ENCODE measurements at regions not wholly inside any gene's neighbourhood (a gene's known extent, or its start where the extent isn't known, plus 50 kb on each side); places are given as distances from the start of the nearest gene placed in this dataset.

GRCh38 chr11:80841675-80842074 lies 1400.8 kb upstream of the TENM4 start:
- Histone ChIP-seq H3K4me1 (ENCODE audit: control insufficient read depth in 3 of 3, insufficient read depth in 3 of 3, low read length in 3 of 3) (no peaks in the 10 kb centered on the region), H3K27me3 (ENCODE audit: control insufficient read depth in 3 of 3, insufficient read depth in 3 of 3, low read length in 3 of 3) (no peaks in the 10 kb centered on the region), H3K9me3 (ENCODE audit: control insufficient read depth in 3 of 3, low read length in 3 of 3) (no peaks in the 10 kb centered on the region), H3K36me3 (ENCODE audit: control insufficient read depth in 3 of 3, insufficient read depth in 3 of 3, low read length in 3 of 3) (no peaks in the 10 kb centered on the region), H3K4me3 (ENCODE audit: low read length in 3 of 3) (no peak overlapping the region), H3K27ac (ENCODE audit: low read depth, low read length) (no peak overlapping the region), H3K9ac (ENCODE audit: low read depth in 1 of 3, low read length in 3 of 3) (no peak overlapping the region)

- Histone ChIP-seq H3K9ac (ENCODE audit: low read depth in 1 of 3, low read length in 3 of 3) (no peak overlapping the region), H3K36me3 (ENCODE audit: control insufficient read depth in 3 of 3, insufficient read depth in 3 of 3, low read length in 3 of 3) (no peaks in the 10 kb centered on the region), H3K4me1 (ENCODE audit: control insufficient read depth in 3 of 3, insufficient read depth in 3 of 3, low read length in 3 of 3) (no peaks in the 10 kb centered on the region), H3K27ac (ENCODE audit: low read depth, low read length) (no peak overlapping the region), H3K27me3 (ENCODE audit: control insufficient read depth in 3 of 3, insufficient read depth in 3 of 3, low read length in 3 of 3) (no peaks in the 10 kb centered on the region), H3K4me3 (ENCODE audit: low read length in 3 of 3) (no peak overlapping the region), H3K9me3 (ENCODE audit: control insufficient read depth in 3 of 3, low read length in 3 of 3) (no peaks in the 10 kb centered on the region)
Measured at GRCh38 chr11:80838153-80838552, 1397.3 kb upstream of the TENM4 start.

GRCh38 chr11:80837051-80837450 lies 1396.2 kb upstream of the TENM4 start:
- H3K4me3 ChIP-seq (ENCODE audit: low read length in 3 of 3) = no peak overlapping the region
- H3K36me3 ChIP-seq (ENCODE audit: control insufficient read depth in 3 of 3, insufficient read depth in 3 of 3, low read length in 3 of 3) = no peaks in the 10 kb centered on the region
- no peak overlapping the region for H3K9ac ChIP-seq (ENCODE audit: low read depth in 1 of 3, low read length in 3 of 3)
- no peaks in the 10 kb centered on the region for H3K9me3 ChIP-seq (ENCODE audit: control insufficient read depth in 3 of 3, low read length in 3 of 3)
- no peaks in the 10 kb centered on the region for H3K27me3 ChIP-seq (ENCODE audit: control insufficient read depth in 3 of 3, insufficient read depth in 3 of 3, low read length in 3 of 3)
- H3K27ac ChIP-seq (ENCODE audit: low read depth, low read length) = no peak overlapping the region
- H3K4me1 ChIP-seq (ENCODE audit: control insufficient read depth in 3 of 3, insufficient read depth in 3 of 3, low read length in 3 of 3) = no peaks in the 10 kb centered on the region

- H3K27me3 ChIP-seq (ENCODE audit: control insufficient read depth in 3 of 3, insufficient read depth in 3 of 3, low read length in 3 of 3) = no peaks in the 10 kb centered on the region
- H3K36me3 ChIP-seq (ENCODE audit: control insufficient read depth in 3 of 3, insufficient read depth in 3 of 3, low read length in 3 of 3) = no peaks in the 10 kb centered on the region
- H3K27ac ChIP-seq (ENCODE audit: low read depth, low read length) = no peak overlapping the region
- no peak overlapping the region for H3K4me3 ChIP-seq (ENCODE audit: low read length in 3 of 3)
- H3K9ac ChIP-seq (ENCODE audit: low read depth in 1 of 3, low read length in 3 of 3) = no peak overlapping the region
- no peaks in the 10 kb centered on the region for H3K9me3 ChIP-seq (ENCODE audit: control insufficient read depth in 3 of 3, low read length in 3 of 3)
- H3K4me1 ChIP-seq (ENCODE audit: control insufficient read depth in 3 of 3, insufficient read depth in 3 of 3, low read length in 3 of 3) = no peaks in the 10 kb centered on the region
Measured at GRCh38 chr11:80831374-80831773, 1390.5 kb upstream of the TENM4 start.

GRCh38 chr11:80827781-80828180 lies 1387.0 kb upstream of the TENM4 start:
- Histone ChIP-seq H3K27me3 (ENCODE audit: control insufficient read depth in 3 of 3, insufficient read depth in 3 of 3, low read length in 3 of 3) (no peaks in the 10 kb centered on the region), H3K27ac (ENCODE audit: low read depth, low read length) (no peak overlapping the region), H3K4me1 (ENCODE audit: control insufficient read depth in 3 of 3, insufficient read depth in 3 of 3, low read length in 3 of 3) (no peaks in the 10 kb centered on the region), H3K9ac (ENCODE audit: low read depth in 1 of 3, low read length in 3 of 3) (no peak overlapping the region), H3K36me3 (ENCODE audit: control insufficient read depth in 3 of 3, insufficient read depth in 3 of 3, low read length in 3 of 3) (no peaks in the 10 kb centered on the region), H3K4me3 (ENCODE audit: low read length in 3 of 3) (no peak overlapping the region), H3K9me3 (ENCODE audit: control insufficient read depth in 3 of 3, low read length in 3 of 3) (no peaks in the 10 kb centered on the region)

GRCh38 chr11:80826808-80827207 lies 1386.0 kb upstream of the TENM4 start:
- Histone ChIP-seq H3K27ac (ENCODE audit: low read depth, low read length) (no peak overlapping the region), H3K4me1 (ENCODE audit: control insufficient read depth in 3 of 3, insufficient read depth in 3 of 3, low read length in 3 of 3) (no peaks in the 10 kb centered on the region), H3K27me3 (ENCODE audit: control insufficient read depth in 3 of 3, insufficient read depth in 3 of 3, low read length in 3 of 3) (no peaks in the 10 kb centered on the region), H3K9ac (ENCODE audit: low read depth in 1 of 3, low read length in 3 of 3) (no peak overlapping the region), H3K36me3 (ENCODE audit: control insufficient read depth in 3 of 3, insufficient read depth in 3 of 3, low read length in 3 of 3) (no peaks in the 10 kb centered on the region), H3K9me3 (ENCODE audit: control insufficient read depth in 3 of 3, low read length in 3 of 3) (no peaks in the 10 kb centered on the region), H3K4me3 (ENCODE audit: low read length in 3 of 3) (no peak overlapping the region)

GRCh38 chr11:80822308-80822707 lies 1381.5 kb upstream of the TENM4 start:
- H3K9me3 ChIP-seq (ENCODE audit: control insufficient read depth in 3 of 3, low read length in 3 of 3) = no peaks in the 10 kb centered on the region
- H3K9ac ChIP-seq (ENCODE audit: low read depth in 1 of 3, low read length in 3 of 3) = no peak overlapping the region
- H3K27me3 ChIP-seq (ENCODE audit: control insufficient read depth in 3 of 3, insufficient read depth in 3 of 3, low read length in 3 of 3) = no peaks in the 10 kb centered on the region
- H3K4me1 ChIP-seq (ENCODE audit: control insufficient read depth in 3 of 3, insufficient read depth in 3 of 3, low read length in 3 of 3) = no peaks in the 10 kb centered on the region
- H3K36me3 ChIP-seq (ENCODE audit: control insufficient read depth in 3 of 3, insufficient read depth in 3 of 3, low read length in 3 of 3) = no peaks in the 10 kb centered on the region
- no peak overlapping the region for H3K27ac ChIP-seq (ENCODE audit: low read depth, low read length)
- no peak overlapping the region for H3K4me3 ChIP-seq (ENCODE audit: low read length in 3 of 3)

GRCh38 chr11:80819271-80819670 lies 1378.4 kb upstream of the TENM4 start:
- no peak overlapping the region for H3K4me3 ChIP-seq (ENCODE audit: low read length in 3 of 3)
- H3K9ac ChIP-seq (ENCODE audit: low read depth in 1 of 3, low read length in 3 of 3) = no peak overlapping the region
- H3K9me3 ChIP-seq (ENCODE audit: control insufficient read depth in 3 of 3, low read length in 3 of 3) = no peaks in the 10 kb centered on the region
- H3K36me3 ChIP-seq (ENCODE audit: control insufficient read depth in 3 of 3, insufficient read depth in 3 of 3, low read length in 3 of 3) = no peaks in the 10 kb centered on the region
- no peaks in the 10 kb centered on the region for H3K4me1 ChIP-seq (ENCODE audit: control insufficient read depth in 3 of 3, insufficient read depth in 3 of 3, low read length in 3 of 3)
- no peaks in the 10 kb centered on the region for H3K27me3 ChIP-seq (ENCODE audit: control insufficient read depth in 3 of 3, insufficient read depth in 3 of 3, low read length in 3 of 3)
- no peak overlapping the region for H3K27ac ChIP-seq (ENCODE audit: low read depth, low read length)

- no peak overlapping the region for H3K9ac ChIP-seq (ENCODE audit: low read depth in 1 of 3, low read length in 3 of 3)
- H3K4me1 ChIP-seq (ENCODE audit: control insufficient read depth in 3 of 3, insufficient read depth in 3 of 3, low read length in 3 of 3) = no peaks in the 10 kb centered on the region
- H3K27ac ChIP-seq (ENCODE audit: low read depth, low read length) = no peak overlapping the region
Measured at GRCh38 chr11:80816966-80817365, 1376.1 kb upstream of the TENM4 start.

GRCh38 chr11:80816454-80816847 lies 1375.6 kb upstream of the TENM4 start:
- Histone ChIP-seq H3K4me1 (ENCODE audit: control insufficient read depth in 3 of 3, insufficient read depth in 3 of 3, low read length in 3 of 3) (no peaks in the 10 kb centered on the region), H3K9me3 (ENCODE audit: control insufficient read depth in 3 of 3, low read length in 3 of 3) (no peaks in the 10 kb centered on the region), H3K4me3 (ENCODE audit: low read length in 3 of 3) (no peak overlapping the region), H3K36me3 (ENCODE audit: control insufficient read depth in 3 of 3, insufficient read depth in 3 of 3, low read length in 3 of 3) (no peaks in the 10 kb centered on the region), H3K9ac (ENCODE audit: low read depth in 1 of 3, low read length in 3 of 3) (no peak overlapping the region), H3K27me3 (ENCODE audit: control insufficient read depth in 3 of 3, insufficient read depth in 3 of 3, low read length in 3 of 3) (no peaks in the 10 kb centered on the region), H3K27ac (ENCODE audit: low read depth, low read length) (no peak overlapping the region)

More at GRCh38 chr11:80816966-80817365, 1376.1 kb upstream of the TENM4 start:
- no peaks in the 10 kb centered on the region for H3K36me3 ChIP-seq (ENCODE audit: control insufficient read depth in 3 of 3, insufficient read depth in 3 of 3, low read length in 3 of 3)
- no peak overlapping the region for H3K4me3 ChIP-seq (ENCODE audit: low read length in 3 of 3)
- H3K27me3 ChIP-seq (ENCODE audit: control insufficient read depth in 3 of 3, insufficient read depth in 3 of 3, low read length in 3 of 3) = no peaks in the 10 kb centered on the region
- H3K9me3 ChIP-seq (ENCODE audit: control insufficient read depth in 3 of 3, low read length in 3 of 3) = no peaks in the 10 kb centered on the region
